ENCODE measurements at regions not wholly inside any gene's neighbourhood (a gene's known extent, or its start where the extent isn't known, plus 50 kb on each side); places are given as distances from the start of the nearest gene placed in this dataset.
"Not testable (repeated sequence)": the region's sequence is repeated elsewhere in the genome, so short reads cannot be mapped to it uniquely, and the experiment has no call there.

- DNase-seq (ENCODE audit: low read depth): no peak
- no peak overlapping the region for H3K4me3 ChIP-seq (ENCODE audit: low read length)
- TF ChIP-seq, protein P1, sequence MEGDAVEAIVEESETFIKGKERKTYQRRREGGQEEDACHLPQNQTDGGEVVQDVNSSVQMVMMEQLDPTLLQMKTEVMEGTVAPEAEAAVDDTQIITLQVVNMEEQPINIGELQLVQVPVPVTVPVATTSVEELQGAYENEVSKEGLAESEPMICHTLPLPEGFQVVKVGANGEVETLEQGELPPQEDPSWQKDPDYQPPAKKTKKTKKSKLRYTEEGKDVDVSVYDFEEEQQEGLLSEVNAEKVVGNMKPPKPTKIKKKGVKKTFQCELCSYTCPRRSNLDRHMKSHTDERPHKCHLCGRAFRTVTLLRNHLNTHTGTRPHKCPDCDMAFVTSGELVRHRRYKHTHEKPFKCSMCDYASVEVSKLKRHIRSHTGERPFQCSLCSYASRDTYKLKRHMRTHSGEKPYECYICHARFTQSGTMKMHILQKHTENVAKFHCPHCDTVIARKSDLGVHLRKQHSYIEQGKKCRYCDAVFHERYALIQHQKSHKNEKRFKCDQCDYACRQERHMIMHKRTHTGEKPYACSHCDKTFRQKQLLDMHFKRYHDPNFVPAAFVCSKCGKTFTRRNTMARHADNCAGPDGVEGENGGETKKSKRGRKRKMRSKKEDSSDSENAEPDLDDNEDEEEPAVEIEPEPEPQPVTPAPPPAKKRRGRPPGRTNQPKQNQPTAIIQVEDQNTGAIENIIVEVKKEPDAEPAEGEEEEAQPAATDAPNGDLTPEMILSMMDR (conservative IDR thresholded peaks at IDR 0.05; ENCODE audit: low read depth, low read length): no peak
Observed at GRCh38 chr12:72966684-72967083, 694.5 kb downstream of the TRHDE start.

GRCh38 chr12:72974954-72975555 lies 702.9 kb downstream of the TRHDE start:
- no peak for DNase-seq (ENCODE audit: low read depth)
- TF ChIP-seq, protein P1 (conservative IDR thresholded peaks at IDR 0.05; ENCODE audit: low read depth, low read length): no peak
- H3K4me3 ChIP-seq (ENCODE audit: low read length): no peak overlapping the region

- TF ChIP-seq, protein P1 (conservative IDR thresholded peaks at IDR 0.05; ENCODE audit: low read depth, low read length): no peak
- no peak overlapping the region for H3K4me3 ChIP-seq (ENCODE audit: low read length)
- DNase-seq (ENCODE audit: low read depth): no peak
Observed at GRCh38 chr12:72978999-72979398, 706.8 kb downstream of the TRHDE start.

DNA sequence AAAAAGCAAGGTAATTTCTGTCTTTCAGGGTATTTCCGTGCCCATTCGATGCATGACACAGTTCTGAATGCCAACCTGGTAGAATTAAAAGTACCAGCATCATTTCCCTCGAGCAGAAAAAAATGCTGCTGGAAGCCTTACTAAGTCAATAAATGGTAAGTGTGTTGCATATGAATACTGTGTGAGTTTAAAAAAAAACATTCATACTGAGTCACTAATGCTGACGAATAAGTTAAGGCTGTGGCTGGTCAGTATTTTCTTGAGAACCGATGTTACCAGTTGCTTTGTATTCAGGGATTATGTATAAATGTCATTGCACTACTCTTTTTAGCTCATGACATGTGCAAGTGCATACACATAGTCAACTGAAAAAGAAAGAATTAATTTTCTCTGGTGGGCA lies 710.2 kb downstream of the TRHDE start:
- TF ChIP-seq, protein P1 (conservative IDR thresholded peaks at IDR 0.05; ENCODE audit: low read depth, low read length): no peak
- H3K4me3 ChIP-seq (ENCODE audit: low read length): no peak overlapping the region
- no peak for DNase-seq (ENCODE audit: low read depth)

DNA sequence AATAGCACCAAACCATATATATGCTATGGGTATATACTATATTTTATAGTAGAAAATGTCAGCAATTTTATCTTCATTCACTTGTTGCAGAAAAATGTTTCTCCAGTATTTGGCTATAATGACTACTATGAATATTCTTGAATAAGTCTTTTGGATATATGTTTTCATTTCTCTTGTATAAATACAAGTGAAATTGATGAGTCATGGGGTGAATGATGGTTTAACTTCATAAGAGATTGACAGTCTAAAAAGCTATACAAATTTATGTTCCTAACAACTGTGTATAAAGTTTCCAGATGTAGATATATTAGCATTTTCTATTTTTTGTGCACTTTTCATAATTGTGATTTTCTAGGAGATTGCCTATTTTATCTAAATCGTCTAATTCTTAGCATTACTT lies 714.8 kb downstream of the TRHDE start:
- no peak for DNase-seq (ENCODE audit: low read depth)
- no peak overlapping the region for H3K4me3 ChIP-seq (ENCODE audit: low read length)
- TF ChIP-seq, protein P1 (conservative IDR thresholded peaks at IDR 0.05; ENCODE audit: low read depth, low read length): no peak

- TF ChIP-seq, protein P1 (conservative IDR thresholded peaks at IDR 0.05; ENCODE audit: low read depth, low read length): no peak
- no peak for DNase-seq (ENCODE audit: low read depth)
- H3K4me3 ChIP-seq (ENCODE audit: low read length): no peak overlapping the region
Observed at GRCh38 chr12:72989458-72989947, 717.3 kb downstream of the TRHDE start.

DNA sequence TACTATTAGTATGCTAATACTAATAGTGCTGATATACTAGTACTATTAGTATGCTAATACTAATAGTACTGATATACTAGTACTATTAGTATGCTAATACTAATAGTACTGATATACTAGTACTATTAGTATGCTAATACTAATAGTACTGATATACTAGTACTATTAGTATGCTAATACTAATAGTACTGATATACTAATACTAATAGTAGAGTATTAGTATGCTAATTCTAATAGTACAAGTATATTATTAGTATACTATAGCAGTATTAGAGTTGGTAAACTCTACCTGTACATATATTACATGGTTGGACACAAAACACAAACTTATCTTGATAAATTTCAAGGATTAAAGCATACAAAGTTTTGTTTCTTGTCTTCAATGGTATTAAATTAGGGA lies 722.9 kb downstream of the TRHDE start:
- not testable (repeated sequence) for DNase-seq (ENCODE audit: low read depth); H3K4me3 ChIP-seq (ENCODE audit: low read length)

Measured in retinal pigment epithelial cell (primary cell).